ENCODE measurements at regions not wholly inside any gene's neighbourhood (a gene's known extent, or its start where the extent isn't known, plus 50 kb on each side); places are given as distances from the start of the nearest gene placed in this dataset.

DNA sequence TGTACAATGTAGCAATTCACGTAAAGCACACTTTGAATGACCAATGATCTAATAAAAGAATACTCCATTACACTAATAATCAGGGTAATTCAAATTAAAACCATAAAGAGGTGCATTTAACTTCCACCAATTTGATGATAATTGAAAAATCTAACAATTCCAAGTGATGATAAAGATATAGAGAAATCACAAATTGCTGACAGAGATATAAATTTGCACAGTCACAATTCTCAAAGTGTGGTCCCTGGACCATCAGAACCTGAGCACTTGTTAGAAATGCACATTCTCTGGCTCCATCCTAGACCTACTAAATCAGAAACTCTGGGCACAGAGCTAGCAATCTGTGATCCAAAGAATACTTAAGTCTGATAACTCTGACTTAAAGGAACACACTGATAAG, 165.8 kb upstream of the DCC start:
- no peak overlapping the region for H3K4me3 Mint-ChIP-seq (ENCODE audit: unreplicated experiment)
- H3K9me3 Mint-ChIP-seq (ENCODE audit: unreplicated experiment), result no peaks in the 10 kb centered on the region
- H3K36me3 Mint-ChIP-seq (ENCODE audit: low read depth, unreplicated experiment), result no peaks in the 10 kb centered on the region
- DNase-seq (ENCODE audit: low spot score), result no peak
- H3K4me1 Mint-ChIP-seq (ENCODE audit: unreplicated experiment), result no peaks in the 10 kb centered on the region
- H3K27ac Mint-ChIP-seq (ENCODE audit: unreplicated experiment), result no peak overlapping the region
- peaks cover 2% of the 10 kb centered on the region for H3K27me3 Mint-ChIP-seq (ENCODE audit: unreplicated experiment)
- TF ChIP-seq CTCF (IDR thresholded peaks at IDR 0.05; ENCODE audit: unreplicated experiment), result no peak

DNA sequence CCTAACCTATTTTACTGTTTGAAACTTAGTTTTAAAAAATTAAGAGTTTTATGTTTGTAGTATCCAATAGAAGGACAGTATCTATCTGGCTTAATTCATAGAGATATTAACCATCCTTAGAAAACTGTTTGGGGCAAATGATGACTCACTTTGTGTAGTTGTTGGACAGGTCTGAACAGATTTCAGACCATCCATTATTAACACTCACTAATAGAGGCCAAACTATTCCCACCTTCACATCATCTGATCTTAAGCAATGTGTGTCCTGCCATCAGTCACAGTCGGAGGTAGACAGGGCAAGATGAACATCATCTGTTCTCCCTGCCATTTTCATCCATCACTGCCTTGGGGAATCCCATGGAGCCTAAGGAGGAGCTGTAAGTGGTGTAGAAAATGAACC, 164.6 kb upstream of the DCC start:
- Mint-ChIP-seq H3K36me3 (ENCODE audit: low read depth, unreplicated experiment) (no peaks in the 10 kb centered on the region), H3K9me3 (ENCODE audit: unreplicated experiment) (no peaks in the 10 kb centered on the region), H3K27ac (ENCODE audit: unreplicated experiment) (no peak overlapping the region), H3K27me3 (ENCODE audit: unreplicated experiment) (peaks cover 2% of the 10 kb centered on the region), H3K4me1 (ENCODE audit: unreplicated experiment) (no peaks in the 10 kb centered on the region), H3K4me3 (ENCODE audit: unreplicated experiment) (no peak overlapping the region)
- no peak for DNase-seq (ENCODE audit: low spot score)
- TF ChIP-seq CTCF (IDR thresholded peaks at IDR 0.05; ENCODE audit: unreplicated experiment), result no peak

DNA sequence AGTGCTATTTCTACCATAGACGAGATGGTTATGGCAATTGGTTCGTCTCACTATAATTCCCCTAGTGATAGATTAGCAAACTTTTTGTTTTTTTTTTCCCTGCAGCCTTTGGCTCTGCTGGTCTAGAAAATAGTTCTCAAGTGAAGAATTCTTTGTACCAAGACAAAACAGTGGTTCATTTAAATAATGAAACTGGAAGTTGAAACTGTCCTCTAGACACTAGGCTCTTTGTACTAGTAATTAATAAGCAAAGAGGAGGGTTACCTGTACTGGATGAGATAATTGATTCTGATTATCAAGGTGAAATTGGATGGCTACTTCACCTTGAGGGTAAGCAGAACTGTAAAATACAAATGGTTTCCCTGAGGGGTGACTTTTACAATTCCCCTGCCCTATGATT, 156.9 kb upstream of the DCC start:
- DNase-seq (ENCODE audit: low spot score), result no peak
- TF ChIP-seq CTCF (IDR thresholded peaks at IDR 0.05; ENCODE audit: unreplicated experiment), result no peak
- H3K27ac Mint-ChIP-seq (ENCODE audit: unreplicated experiment), result no peak overlapping the region
- no peaks in the 10 kb centered on the region for H3K4me1 Mint-ChIP-seq (ENCODE audit: unreplicated experiment)
- H3K36me3 Mint-ChIP-seq (ENCODE audit: low read depth, unreplicated experiment), result no peaks in the 10 kb centered on the region
- H3K27me3 Mint-ChIP-seq (ENCODE audit: unreplicated experiment), result peaks cover 2% of the 10 kb centered on the region
- peaks cover 9% of the 10 kb centered on the region for H3K9me3 Mint-ChIP-seq (ENCODE audit: unreplicated experiment)
- H3K4me3 Mint-ChIP-seq (ENCODE audit: unreplicated experiment), result no peak overlapping the region

- no peak for DNase-seq (ENCODE audit: low spot score)
- Mint-ChIP-seq H3K4me1 (ENCODE audit: unreplicated experiment) (no peaks in the 10 kb centered on the region), H3K9me3 (ENCODE audit: unreplicated experiment) (no peaks in the 10 kb centered on the region), H3K36me3 (ENCODE audit: low read depth, unreplicated experiment) (no peaks in the 10 kb centered on the region), H3K27me3 (ENCODE audit: unreplicated experiment) (peaks cover 2% of the 10 kb centered on the region), H3K27ac (ENCODE audit: unreplicated experiment) (no peak overlapping the region), H3K4me3 (ENCODE audit: unreplicated experiment) (no peak overlapping the region)
- TF ChIP-seq CTCF (IDR thresholded peaks at IDR 0.05; ENCODE audit: unreplicated experiment), result no peak
Measured at GRCh38 chr18:52190195-52190594, 149.8 kb upstream of the DCC start.

GRCh38 chr18:52190631-52191030, 149.4 kb upstream of the DCC start:
- Mint-ChIP-seq H3K27me3 (ENCODE audit: unreplicated experiment) (peaks cover 2% of the 10 kb centered on the region), H3K4me3 (ENCODE audit: unreplicated experiment) (no peak overlapping the region), H3K27ac (ENCODE audit: unreplicated experiment) (no peak overlapping the region), H3K9me3 (ENCODE audit: unreplicated experiment) (no peaks in the 10 kb centered on the region), H3K4me1 (ENCODE audit: unreplicated experiment) (no peaks in the 10 kb centered on the region), H3K36me3 (ENCODE audit: low read depth, unreplicated experiment) (no peaks in the 10 kb centered on the region)
- TF ChIP-seq CTCF (IDR thresholded peaks at IDR 0.05; ENCODE audit: unreplicated experiment), result no peak
- no peak for DNase-seq (ENCODE audit: low spot score)

All from endothelial cell (in vitro differentiated cells).